B cell (primary cell): ENCODE measurements at regions not wholly inside any gene's neighbourhood (a gene's known extent, or its start where the extent isn't known, plus 50 kb on each side); places are given as distances from the start of the nearest gene placed in this dataset.

ENCODE experiments used
- ATAC-seq: fragments of 200-7000 bp; cut with Tn5 transposase; one replicate; pipeline ENCODE4 v1.10.0; 2021; ENCODE audit warnings: low read depth, mild to moderate bottlenecking, moderate number of reproducible peaks, moderate library complexity
- CTCF ChIA-PET: fragments of 350-600 bp; sonication (Branson Sonifier 250); formaldehyde crosslinking; loops from one replicate; lab custom pipeline; 2021; ENCODE audit warnings: antibody characterized with exemption, inconsistent platforms; lab: Charles Lee
- POLR2A ChIA-PET: fragments of 350-600 bp; sonication (Branson Sonifier 250); formaldehyde crosslinking; loops from one replicate; lab custom pipeline; 2021; ENCODE audit warnings: antibody characterized with exemption; lab: Charles Lee
- DNase-seq: peaks from one replicate; pipeline ENCODE4 v3.0.0; 2013
- H2AFZ ChIP-seq: 2 replicates; pipeline ENCODE4 v1.6.1; 2012; ENCODE audit warnings: mild to moderate bottlenecking, low read depth, low read length; ENCODE audit not compliant: insufficient read depth, poor library complexity, severe bottlenecking
- H3K27ac ChIP-seq, 2 donors: 1 replicate in 1 of 2; 2 replicates in 1 of 2; pipeline ENCODE4 v1.5.1; 2012 to 2013; ENCODE audit warnings: low read length in 2 of 2, mild to moderate bottlenecking in 2 of 2, moderate library complexity in 1 of 2
- H3K27me3 ChIP-seq, 4 experiments: fragments of 200-600 bp in 1 of 4; sonication (generic) in 1 of 4; replicated peaks in 1 of 4; 1 replicate in 2 of 4; 2 replicates in 2 of 4; pipeline versions ENCODE4 v1.6.1 to v1.7.0; 2013 to 2016; ENCODE audit warnings: low read length in 3 of 4, mild to moderate bottlenecking in 2 of 4, mixed read lengths in 1 of 4, moderate library complexity in 1 of 4; ENCODE audit not compliant: insufficient read depth in 4 of 4, control insufficient read depth in 3 of 4; ENCODE audit errors: control extremely low read depth in 1 of 4
- H3K36me3 ChIP-seq, 2 experiments: replicated peaks in 1 of 2; 1 replicate in 1 of 2; 2 replicates in 1 of 2; pipeline versions ENCODE4 v1.6.1 to v1.7.1; 2013; ENCODE audit warnings: low read length in 1 of 2; ENCODE audit not compliant: insufficient read depth in 2 of 2, control insufficient read depth in 1 of 2; ENCODE audit errors: control extremely low read depth in 1 of 2, extremely low read depth in 1 of 2
- H3K4me1 ChIP-seq, 2 donors: fragments of 200-600 bp in 1 of 2; sonication (generic) in 1 of 2; 1 replicate in 1 of 2; 2 replicates in 1 of 2; pipeline versions ENCODE4 v1.5.1 to v1.6.1; 2013 to 2017; ENCODE audit warnings: low read length in 2 of 2; ENCODE audit not compliant: control insufficient read depth in 2 of 2, insufficient read depth in 2 of 2
- H3K4me2 ChIP-seq: replicated peaks from 2 replicates; pipeline ENCODE3; 2012; ENCODE audit warnings: mild to moderate bottlenecking, low read depth, low read length; ENCODE audit not compliant: poor library complexity, severe bottlenecking
- H3K4me3 ChIP-seq, 5 experiments: fragments of 200-600 bp in 1 of 5; sonication (generic) in 1 of 5; 1 replicate in 3 of 5; 2 replicates in 2 of 5; pipeline versions ENCODE4 v1.5.1 to v1.7.0; 2011 to 2016; ENCODE audit warnings: low read length in 4 of 5, mild to moderate bottlenecking in 4 of 5, low read depth in 2 of 5, control low read depth in 1 of 5, moderate library complexity in 1 of 5; ENCODE audit not compliant: insufficient read depth in 1 of 5; ENCODE audit errors: control extremely low read depth in 1 of 5, extremely low read depth in 1 of 5
- H3K79me2 ChIP-seq: fragments of 200-600 bp; sonication (generic); one replicate; pipeline ENCODE4 v1.6.0; 2016; ENCODE audit warnings: low read length; ENCODE audit not compliant: control insufficient read depth, insufficient read depth
- H3K9ac ChIP-seq: fragments of 200-600 bp; sonication (generic); 2 replicates; pipeline ENCODE4 v1.6.1; 2017; ENCODE audit warnings: mild to moderate bottlenecking, low read length, moderate library complexity
- H3K9me3 ChIP-seq, 3 donors: one replicate each; pipeline versions ENCODE4 v1.6.1 to v1.7.1; 2013; ENCODE audit warnings: low read length in 2 of 3; ENCODE audit not compliant: control insufficient read depth in 2 of 3, insufficient read depth in 1 of 3; ENCODE audit errors: control extremely low read depth in 1 of 3
- H4K20me1 ChIP-seq: 2 replicates; pipeline ENCODE4 v1.6.0; 2012; ENCODE audit warnings: mild to moderate bottlenecking, low read length; ENCODE audit not compliant: insufficient read depth, control insufficient read depth, poor library complexity, severe bottlenecking
- H3K27ac Mint-ChIP-seq: one replicate; pipeline ENCODE4 v1.8.0; 2021; ENCODE audit warnings: mixed read lengths
- H3K27me3 Mint-ChIP-seq: one replicate; pipeline ENCODE4 v1.8.0; 2021; ENCODE audit warnings: mixed read lengths
- H3K4me1 Mint-ChIP-seq: one replicate; pipeline ENCODE4 v1.8.0; 2021; ENCODE audit warnings: mixed read lengths
- H3K4me3 Mint-ChIP-seq: one replicate; pipeline ENCODE4 v1.8.0; 2021; ENCODE audit warnings: mixed read lengths
- H3K9me3 Mint-ChIP-seq: one replicate; pipeline ENCODE4 v1.8.0; 2022; ENCODE audit warnings: mixed read lengths; ENCODE audit not compliant: insufficient read depth
- EZH2 ChIP-seq: IDR thresholded peaks from 2 replicates; pipeline ENCODE4 v1.6.1; 2012; ENCODE audit warnings: borderline replicate concordance, low read depth, mild to moderate bottlenecking, moderate library complexity, low read length; ENCODE audit not compliant: insufficient read depth, poor library complexity, severe bottlenecking
- WGBS: methylation state at CpG from one replicate; pipeline ENCODE4 v1.1.5; 2013; ENCODE audit warnings: missing lambda C conversion rate; ENCODE audit not compliant: insufficient coverage; 5-methylcytosine and 5-hydroxymethylcytosine counted together
- intact Hi-C: fragments of 100-400 bp; cut with micrococcal nuclease; formaldehyde crosslinking; loops from one replicate; pipeline ENCODE4 v1.10.0; 2022
- TF ChIP-seq, protein P1 (sequence below): fragments of 200-600 bp; IDR thresholded peaks from one replicate; pipeline ENCODE4 v1.8.0; 2022; ENCODE audit warnings: antibody characterized with exemption, mild to moderate bottlenecking

DNA sequence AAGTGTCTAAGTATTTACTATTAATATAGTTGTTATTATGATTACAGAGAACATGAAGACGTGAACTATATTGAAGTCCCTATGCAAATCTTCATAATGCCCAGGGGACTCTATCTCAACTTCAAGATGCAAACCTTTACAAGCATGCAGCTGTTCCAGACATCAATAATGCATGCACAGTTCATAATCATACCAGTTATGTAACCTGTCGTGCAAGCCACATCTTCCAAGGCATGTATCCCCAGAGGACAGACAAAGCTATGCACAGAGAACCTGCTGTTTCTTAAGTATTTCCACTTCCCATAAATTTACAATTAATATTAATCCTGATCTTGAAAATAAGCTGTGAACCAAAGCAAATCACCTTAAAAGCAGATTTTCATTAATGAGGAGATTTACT lies 534.1 kb downstream of the TUSC7 start:
- H2AFZ ChIP-seq, result no peak overlapping the region
- H4K20me1 ChIP-seq, result no peaks in the 10 kb centered on the region
- H3K9ac ChIP-seq, result no peak overlapping the region
- no CpG with 5 or more reads among the region's 2 CpGs for WGBS
- H3K27ac ChIP-seq, result no peak overlapping the region
- no peak overlapping the region for H3K4me3 Mint-ChIP-seq
- H3K4me2 ChIP-seq, result no peak overlapping the region
- H3K4me3 ChIP-seq, result no peak overlapping the region
- no peaks in the 10 kb centered on the region for H3K36me3 ChIP-seq
- H3K79me2 ChIP-seq, result no peaks in the 10 kb centered on the region
- no peaks in the 10 kb centered on the region for H3K27me3 ChIP-seq
- H3K27me3 Mint-ChIP-seq, result no peaks in the 10 kb centered on the region
- TF ChIP-seq, protein P1, sequence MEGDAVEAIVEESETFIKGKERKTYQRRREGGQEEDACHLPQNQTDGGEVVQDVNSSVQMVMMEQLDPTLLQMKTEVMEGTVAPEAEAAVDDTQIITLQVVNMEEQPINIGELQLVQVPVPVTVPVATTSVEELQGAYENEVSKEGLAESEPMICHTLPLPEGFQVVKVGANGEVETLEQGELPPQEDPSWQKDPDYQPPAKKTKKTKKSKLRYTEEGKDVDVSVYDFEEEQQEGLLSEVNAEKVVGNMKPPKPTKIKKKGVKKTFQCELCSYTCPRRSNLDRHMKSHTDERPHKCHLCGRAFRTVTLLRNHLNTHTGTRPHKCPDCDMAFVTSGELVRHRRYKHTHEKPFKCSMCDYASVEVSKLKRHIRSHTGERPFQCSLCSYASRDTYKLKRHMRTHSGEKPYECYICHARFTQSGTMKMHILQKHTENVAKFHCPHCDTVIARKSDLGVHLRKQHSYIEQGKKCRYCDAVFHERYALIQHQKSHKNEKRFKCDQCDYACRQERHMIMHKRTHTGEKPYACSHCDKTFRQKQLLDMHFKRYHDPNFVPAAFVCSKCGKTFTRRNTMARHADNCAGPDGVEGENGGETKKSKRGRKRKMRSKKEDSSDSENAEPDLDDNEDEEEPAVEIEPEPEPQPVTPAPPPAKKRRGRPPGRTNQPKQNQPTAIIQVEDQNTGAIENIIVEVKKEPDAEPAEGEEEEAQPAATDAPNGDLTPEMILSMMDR, result no peak
- no peak for TF ChIP-seq EZH2
- intact Hi-C loops, result no loop called here
- H3K9me3 ChIP-seq, result no peaks in the 10 kb centered on the region
- peaks cover 5% of the 10 kb centered on the region for H3K4me1 Mint-ChIP-seq
- H3K27ac Mint-ChIP-seq, result no peak overlapping the region
- H3K4me1 ChIP-seq, result no peaks in the 10 kb centered on the region
- H3K9me3 Mint-ChIP-seq, result no peaks in the 10 kb centered on the region
- ATAC-seq (no peak), DNase-seq (no peak)
- CTCF ChIA-PET, result no interaction called here
- POLR2A ChIA-PET, result no interaction called here

DNA sequence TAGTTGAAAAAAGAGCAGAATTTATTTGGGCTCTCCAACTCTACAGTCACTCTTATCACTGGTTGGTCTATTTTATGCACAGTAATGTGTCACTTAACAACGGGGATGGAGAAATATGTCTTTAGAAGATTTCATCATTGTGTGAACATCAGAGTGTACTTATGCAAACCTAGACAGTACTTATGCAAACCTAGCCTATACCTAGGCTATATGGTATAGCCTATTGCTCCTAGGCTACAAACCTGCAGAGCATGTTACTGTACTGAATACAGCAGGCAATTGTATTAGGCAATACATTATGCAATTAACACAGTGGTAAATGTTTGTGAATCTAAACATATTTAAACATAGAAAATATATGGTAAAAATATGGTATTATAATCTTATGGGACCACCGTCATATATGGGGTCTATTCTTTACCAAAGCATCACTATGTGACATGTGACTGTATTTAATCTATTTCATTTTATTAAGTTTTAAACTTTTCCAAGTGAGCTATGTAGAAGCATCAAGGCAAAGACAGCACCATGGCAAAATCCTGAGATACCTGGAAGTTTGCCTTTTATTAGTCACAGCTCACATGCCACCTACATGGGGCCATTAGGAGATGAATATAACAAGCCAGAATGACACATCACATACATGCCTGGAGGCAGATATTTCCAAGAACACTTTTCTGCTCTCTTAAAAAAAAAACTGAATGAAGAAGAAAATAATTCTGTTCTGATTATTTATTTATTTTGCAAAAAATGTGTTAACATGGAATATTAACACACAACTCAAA lies 537.4 kb downstream of the TUSC7 start:
- Histone ChIP-seq H3K79me2 (no peaks in the 10 kb centered on the region), H3K27me3 (no peaks in the 10 kb centered on the region), H3K9ac (no peak overlapping the region), H3K4me2 (no peak overlapping the region), H3K36me3 (no peaks in the 10 kb centered on the region), H3K9me3 (no peaks in the 10 kb centered on the region), H3K4me3 (no peak overlapping the region), H3K27ac (no peak overlapping the region), H4K20me1 (no peaks in the 10 kb centered on the region), H2AFZ (no peak overlapping the region), H3K4me1 (no peaks in the 10 kb centered on the region)
- ChIA-PET CTCF (no interaction called here), POLR2A (no interaction called here)
- intact Hi-C loops, result no loop called here
- H3K9me3 Mint-ChIP-seq, result no peaks in the 10 kb centered on the region
- TF ChIP-seq EZH2, result no peak
- TF ChIP-seq, protein P1, result no peak
- H3K27ac Mint-ChIP-seq, result no peak overlapping the region
- no CpG with 5 or more reads among the region's 2 CpGs for WGBS
- H3K27me3 Mint-ChIP-seq, result no peaks in the 10 kb centered on the region
- no peak overlapping the region for H3K4me3 Mint-ChIP-seq
- DNase-seq, result no peak
- ATAC-seq, result no peak
- peaks cover 5% of the 10 kb centered on the region for H3K4me1 Mint-ChIP-seq
